ENCODE measurements at regions not wholly inside any gene's neighbourhood (a gene's known extent, or its start where the extent isn't known, plus 50 kb on each side); places are given as distances from the start of the nearest gene placed in this dataset.

DNA sequence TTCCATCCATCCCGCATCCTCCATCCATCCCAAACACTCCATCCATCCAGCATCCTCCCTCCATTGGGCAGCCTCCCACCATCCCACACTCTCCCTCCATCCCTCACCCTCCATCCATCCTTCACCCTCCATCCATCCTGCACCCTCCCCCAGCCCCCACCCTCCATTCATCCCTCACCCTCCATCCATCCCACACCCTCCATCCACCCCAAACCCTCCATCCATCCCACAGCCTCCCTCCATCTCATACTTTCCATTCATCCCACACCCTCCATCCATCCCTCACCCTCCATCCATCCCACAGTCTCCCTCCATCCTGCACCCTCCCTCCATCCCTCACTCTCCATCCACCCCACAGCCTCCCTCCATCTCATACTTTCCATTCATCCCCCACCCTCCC is 60.4 kb downstream of the FOXI2 start:
- 96% methylated on average over 1 of the region's 1 CpG; no CpG with 5 or more reads in 1 of the 2 donors for WGBS, 2 donors (ENCODE audit: low coverage in 1 of 2)
- DNase-seq = no peak
- no peaks in the 10 kb centered on the region for H3K36me3 ChIP-seq
- no peaks in the 10 kb centered on the region for H3K4me1 ChIP-seq
- TF ChIP-seq, protein P1, sequence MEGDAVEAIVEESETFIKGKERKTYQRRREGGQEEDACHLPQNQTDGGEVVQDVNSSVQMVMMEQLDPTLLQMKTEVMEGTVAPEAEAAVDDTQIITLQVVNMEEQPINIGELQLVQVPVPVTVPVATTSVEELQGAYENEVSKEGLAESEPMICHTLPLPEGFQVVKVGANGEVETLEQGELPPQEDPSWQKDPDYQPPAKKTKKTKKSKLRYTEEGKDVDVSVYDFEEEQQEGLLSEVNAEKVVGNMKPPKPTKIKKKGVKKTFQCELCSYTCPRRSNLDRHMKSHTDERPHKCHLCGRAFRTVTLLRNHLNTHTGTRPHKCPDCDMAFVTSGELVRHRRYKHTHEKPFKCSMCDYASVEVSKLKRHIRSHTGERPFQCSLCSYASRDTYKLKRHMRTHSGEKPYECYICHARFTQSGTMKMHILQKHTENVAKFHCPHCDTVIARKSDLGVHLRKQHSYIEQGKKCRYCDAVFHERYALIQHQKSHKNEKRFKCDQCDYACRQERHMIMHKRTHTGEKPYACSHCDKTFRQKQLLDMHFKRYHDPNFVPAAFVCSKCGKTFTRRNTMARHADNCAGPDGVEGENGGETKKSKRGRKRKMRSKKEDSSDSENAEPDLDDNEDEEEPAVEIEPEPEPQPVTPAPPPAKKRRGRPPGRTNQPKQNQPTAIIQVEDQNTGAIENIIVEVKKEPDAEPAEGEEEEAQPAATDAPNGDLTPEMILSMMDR (IDR thresholded peaks at IDR 0.05) = no peak
- TF ChIP-seq EP300 (IDR thresholded peaks at IDR 0.05; ENCODE audit: low read depth) = no peak
- no peak for TF ChIP-seq POLR2AphosphoS5 (IDR thresholded peaks at IDR 0.05)
- no peak for TF ChIP-seq POLR2A (IDR thresholded peaks at IDR 0.05)
- no peaks in the 10 kb centered on the region for H3K9me3 ChIP-seq
- H3K4me3 ChIP-seq = no peak overlapping the region
- intact Hi-C loops (cut with DNase I; ENCODE audit: low total_unique reads) = no loop called here
- no peaks in the 10 kb centered on the region for H3K27me3 ChIP-seq
- no peak overlapping the region for H3K27ac ChIP-seq
- in situ Hi-C loops (cut with MboI; ENCODE audit: low pct_ligation_motif_present in 1 of 4, low pct_unique_long_range_greater_than_20kb in 1 of 4, low sequenced_read_pairs in 3 of 4) = no loop called here

- intact Hi-C loops (cut with DNase I; ENCODE audit: low total_unique reads) (no loop called here), in situ Hi-C loops (cut with MboI; ENCODE audit: low pct_ligation_motif_present in 1 of 4, low pct_unique_long_range_greater_than_20kb in 1 of 4, low sequenced_read_pairs in 3 of 4) (no loop called here)
- no peaks in the 10 kb centered on the region for H3K36me3 ChIP-seq
- H3K4me1 ChIP-seq = no peaks in the 10 kb centered on the region
- 33 to 43% methylated on average over 1 to 6 of the region's 6 CpGs for WGBS, 2 donors (ENCODE audit: low coverage in 1 of 2)
- no peak for DNase-seq
- no peak overlapping the region for H3K4me3 ChIP-seq
- no peaks in the 10 kb centered on the region for H3K9me3 ChIP-seq
- H3K27me3 ChIP-seq = no peaks in the 10 kb centered on the region
- TF ChIP-seq, protein P1 (IDR thresholded peaks at IDR 0.05) = no peak
- TF ChIP-seq POLR2AphosphoS5 (IDR thresholded peaks at IDR 0.05) (no peak), POLR2A (IDR thresholded peaks at IDR 0.05) (no peak), EP300 (IDR thresholded peaks at IDR 0.05; ENCODE audit: low read depth) (no peak)
- no peak overlapping the region for H3K27ac ChIP-seq
Observed at GRCh38 chr10:127798111-127798510, 61.1 kb downstream of the FOXI2 start.

GRCh38 chr10:127801302-127801701 is 64.3 kb downstream of the FOXI2 start:
- in situ Hi-C loops (cut with MboI; ENCODE audit: low pct_ligation_motif_present in 1 of 4, low pct_unique_long_range_greater_than_20kb in 1 of 4, low sequenced_read_pairs in 3 of 4) = no loop called here
- WGBS, 2 donors (ENCODE audit: low coverage in 1 of 2) = 69 to 84% methylated on average over 2 to 3 of the region's 3 CpGs
- H3K27me3 ChIP-seq = no peaks in the 10 kb centered on the region

GRCh38 chr10:127802531-127803095 is 65.6 kb downstream of the FOXI2 start:
- H3K36me3 ChIP-seq = no peaks in the 10 kb centered on the region
- TF ChIP-seq, protein P1 (IDR thresholded peaks at IDR 0.05) = no peak

More at GRCh38 chr10:127801302-127801701, 64.3 kb downstream of the FOXI2 start:
- intact Hi-C loops (cut with DNase I; ENCODE audit: low total_unique reads) = no loop called here
- no peaks in the 10 kb centered on the region for H3K36me3 ChIP-seq
- DNase-seq = no peak
- H3K9me3 ChIP-seq = no peaks in the 10 kb centered on the region
- TF ChIP-seq POLR2AphosphoS5 (IDR thresholded peaks at IDR 0.05) (no peak), POLR2A (IDR thresholded peaks at IDR 0.05) (no peak), EP300 (IDR thresholded peaks at IDR 0.05; ENCODE audit: low read depth) (no peak)
- TF ChIP-seq, protein P1 (IDR thresholded peaks at IDR 0.05) = no peak
- no peak overlapping the region for H3K4me3 ChIP-seq
- H3K27ac ChIP-seq = no peak overlapping the region
- no peaks in the 10 kb centered on the region for H3K4me1 ChIP-seq

More at GRCh38 chr10:127802531-127803095, 65.6 kb downstream of the FOXI2 start:
- intact Hi-C loops (cut with DNase I; ENCODE audit: low total_unique reads) = no loop called here
- Histone ChIP-seq H3K9me3 (no peaks in the 10 kb centered on the region), H3K27me3 (no peaks in the 10 kb centered on the region), H3K4me3 (no peak overlapping the region), H3K4me1 (no peaks in the 10 kb centered on the region), H3K27ac (no peak overlapping the region)
- WGBS, 2 donors (ENCODE audit: low coverage in 1 of 2) = 55 to 57% methylated on average over 5 to 6 of the region's 6 CpGs
- in situ Hi-C loops (cut with MboI; ENCODE audit: low pct_ligation_motif_present in 1 of 4, low pct_unique_long_range_greater_than_20kb in 1 of 4, low sequenced_read_pairs in 3 of 4) = no loop called here
- no peak for DNase-seq
